GM10248 (cell line): ENCODE measurements at regions not wholly inside any gene's neighbourhood (a gene's known extent, or its start where the extent isn't known, plus 50 kb on each side); places are given as distances from the start of the nearest gene placed in this dataset.

Experiments used
- CTCF ChIA-PET: fragments of 300-600 bp; sonication (Branson Sonifier 250); formaldehyde crosslinking; extraction: SDS; loops from one replicate; lab custom pipeline; 2021; ENCODE audit warnings: antibody characterized with exemption; lab: Yijun Ruan, JAX
- POLR2A ChIA-PET: fragments of 350-650 bp; sonication (Branson Sonifier 250); formaldehyde crosslinking; extraction: SDS; loops from one replicate; lab custom pipeline; 2020; ENCODE audit warnings: antibody characterized with exemption; lab: Yijun Ruan, JAX
- DNase-seq: peaks from one replicate; pipeline ENCODE4 v3.0.0; 2012; ENCODE audit errors: extremely low spot score
- TF ChIP-seq, protein P1 (sequence below): IDR thresholded peaks from 2 replicates; pipeline ENCODE4 v1.5.1; 2012; ENCODE audit warnings: mild to moderate bottlenecking, low read depth; ENCODE audit errors: extremely low read depth, missing control alignments, control extremely low read depth

DNA sequence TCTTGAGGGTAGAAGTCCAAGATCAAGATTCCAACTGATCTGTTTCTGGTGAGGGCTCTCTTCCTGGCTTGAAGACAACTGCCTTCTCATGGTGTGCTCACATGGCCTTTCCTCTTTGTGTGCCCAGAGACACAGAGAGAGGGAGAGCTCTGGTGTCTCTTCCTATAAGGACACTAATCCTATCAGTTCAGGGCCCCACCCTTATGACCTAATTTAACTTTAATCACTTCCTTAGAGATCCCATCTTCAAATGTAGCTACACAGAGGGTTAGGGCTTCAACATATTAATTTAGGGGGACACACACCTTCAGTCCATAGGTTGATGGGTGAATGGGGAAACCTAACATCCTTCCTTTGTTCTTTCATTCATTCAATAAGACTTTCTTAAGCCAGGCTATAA, 144.6 kb downstream of the MN1 start:
- TF ChIP-seq, protein P1, sequence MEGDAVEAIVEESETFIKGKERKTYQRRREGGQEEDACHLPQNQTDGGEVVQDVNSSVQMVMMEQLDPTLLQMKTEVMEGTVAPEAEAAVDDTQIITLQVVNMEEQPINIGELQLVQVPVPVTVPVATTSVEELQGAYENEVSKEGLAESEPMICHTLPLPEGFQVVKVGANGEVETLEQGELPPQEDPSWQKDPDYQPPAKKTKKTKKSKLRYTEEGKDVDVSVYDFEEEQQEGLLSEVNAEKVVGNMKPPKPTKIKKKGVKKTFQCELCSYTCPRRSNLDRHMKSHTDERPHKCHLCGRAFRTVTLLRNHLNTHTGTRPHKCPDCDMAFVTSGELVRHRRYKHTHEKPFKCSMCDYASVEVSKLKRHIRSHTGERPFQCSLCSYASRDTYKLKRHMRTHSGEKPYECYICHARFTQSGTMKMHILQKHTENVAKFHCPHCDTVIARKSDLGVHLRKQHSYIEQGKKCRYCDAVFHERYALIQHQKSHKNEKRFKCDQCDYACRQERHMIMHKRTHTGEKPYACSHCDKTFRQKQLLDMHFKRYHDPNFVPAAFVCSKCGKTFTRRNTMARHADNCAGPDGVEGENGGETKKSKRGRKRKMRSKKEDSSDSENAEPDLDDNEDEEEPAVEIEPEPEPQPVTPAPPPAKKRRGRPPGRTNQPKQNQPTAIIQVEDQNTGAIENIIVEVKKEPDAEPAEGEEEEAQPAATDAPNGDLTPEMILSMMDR: no peak
- ChIA-PET CTCF (no interaction called here), POLR2A (no interaction called here)
- DNase-seq: no peak

DNA sequence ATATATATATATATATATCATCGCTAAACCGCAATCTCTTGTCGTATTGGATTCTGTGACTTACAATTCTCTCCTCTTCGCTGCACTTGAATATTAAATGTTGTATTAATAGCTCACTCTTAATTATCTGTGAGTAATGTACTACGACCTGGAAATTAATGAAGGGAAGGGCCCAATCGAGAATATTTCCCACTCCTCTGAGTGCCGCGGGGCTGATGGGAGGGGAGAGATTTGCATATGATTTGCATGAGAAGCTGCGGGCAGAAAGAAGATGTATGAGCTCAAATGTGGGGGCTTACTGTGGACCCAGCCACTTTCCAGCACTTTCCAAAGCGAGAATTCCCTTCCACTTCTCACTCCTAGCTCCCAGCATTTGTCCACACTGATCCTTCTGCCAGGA, 141.2 kb downstream of the MN1 start:
- TF ChIP-seq, protein P1: no peak
- CTCF ChIA-PET: no interaction called here
- no peak for DNase-seq
- POLR2A ChIA-PET: no interaction called here

DNA sequence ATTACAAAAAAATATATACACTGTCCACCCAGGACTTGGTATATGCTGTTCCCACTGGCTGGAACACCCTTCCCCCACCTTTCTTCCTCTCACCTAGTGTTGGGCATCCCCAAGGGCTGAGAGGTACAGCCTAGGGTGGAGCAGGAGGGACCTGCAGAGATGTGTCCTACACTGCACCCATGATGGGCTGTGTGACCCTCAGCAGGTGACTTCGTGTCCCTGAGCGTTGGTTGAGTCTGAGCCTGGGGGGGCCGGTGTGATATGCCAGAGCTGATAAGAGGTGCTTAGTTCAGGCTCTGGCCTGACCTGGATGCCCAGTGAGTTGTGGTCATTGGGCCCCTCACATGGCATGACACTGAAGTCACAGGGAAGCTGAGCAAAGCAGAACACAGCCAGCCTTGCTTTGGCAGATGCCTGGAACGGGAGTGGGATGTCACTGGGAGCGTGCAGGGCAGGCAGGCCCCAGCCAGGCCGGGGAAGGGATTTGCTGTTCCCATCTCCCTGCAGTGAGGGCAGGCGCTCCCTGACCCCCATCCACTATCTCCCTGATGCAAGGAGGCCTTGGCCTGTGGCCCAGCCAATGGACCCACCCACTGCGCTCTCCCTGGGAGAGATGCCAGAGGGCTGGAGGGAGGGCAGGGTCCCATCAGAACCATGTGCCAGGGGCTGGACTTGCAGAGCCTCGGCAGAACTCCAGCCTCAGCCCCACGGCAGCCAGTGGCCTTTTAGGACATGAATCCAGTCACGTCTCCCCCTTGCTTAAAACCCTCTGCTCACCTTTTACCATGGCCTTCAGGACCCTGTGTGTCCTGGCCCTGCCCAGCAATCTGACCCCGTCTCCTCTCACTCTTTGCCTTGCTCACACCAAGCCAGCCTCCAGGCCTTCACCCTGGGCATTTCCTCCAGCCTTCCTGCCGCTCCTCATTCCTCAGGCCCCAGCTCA, 138.9 kb downstream of the MN1 start:
- TF ChIP-seq, protein P1: no peak
- POLR2A ChIA-PET: no interaction called here
- CTCF ChIA-PET: no interaction called here
- DNase-seq: no peak

DNA sequence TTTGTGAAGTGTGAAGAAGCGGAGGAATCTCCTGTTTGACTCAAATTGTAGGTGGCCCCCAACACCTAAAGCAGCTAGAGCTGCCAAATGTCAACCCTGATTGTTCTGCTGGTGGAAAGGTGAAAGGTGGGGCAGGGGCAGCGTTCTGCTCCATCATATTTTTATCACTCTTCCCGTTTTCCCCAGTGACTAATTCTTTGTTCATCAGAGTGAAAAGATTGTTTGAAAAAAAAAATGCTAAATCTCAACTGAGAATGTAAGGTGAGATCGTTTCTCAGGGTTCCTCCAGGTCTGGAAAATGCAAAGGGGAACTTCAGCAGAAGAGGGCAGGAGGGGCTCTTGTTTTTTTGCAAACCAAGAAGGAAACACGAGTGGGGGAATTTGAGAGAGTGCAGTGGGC, 137.7 kb downstream of the MN1 start:
- ChIA-PET POLR2A (no interaction called here), CTCF (no interaction called here)
- TF ChIP-seq, protein P1: no peak
- no peak for DNase-seq

DNA sequence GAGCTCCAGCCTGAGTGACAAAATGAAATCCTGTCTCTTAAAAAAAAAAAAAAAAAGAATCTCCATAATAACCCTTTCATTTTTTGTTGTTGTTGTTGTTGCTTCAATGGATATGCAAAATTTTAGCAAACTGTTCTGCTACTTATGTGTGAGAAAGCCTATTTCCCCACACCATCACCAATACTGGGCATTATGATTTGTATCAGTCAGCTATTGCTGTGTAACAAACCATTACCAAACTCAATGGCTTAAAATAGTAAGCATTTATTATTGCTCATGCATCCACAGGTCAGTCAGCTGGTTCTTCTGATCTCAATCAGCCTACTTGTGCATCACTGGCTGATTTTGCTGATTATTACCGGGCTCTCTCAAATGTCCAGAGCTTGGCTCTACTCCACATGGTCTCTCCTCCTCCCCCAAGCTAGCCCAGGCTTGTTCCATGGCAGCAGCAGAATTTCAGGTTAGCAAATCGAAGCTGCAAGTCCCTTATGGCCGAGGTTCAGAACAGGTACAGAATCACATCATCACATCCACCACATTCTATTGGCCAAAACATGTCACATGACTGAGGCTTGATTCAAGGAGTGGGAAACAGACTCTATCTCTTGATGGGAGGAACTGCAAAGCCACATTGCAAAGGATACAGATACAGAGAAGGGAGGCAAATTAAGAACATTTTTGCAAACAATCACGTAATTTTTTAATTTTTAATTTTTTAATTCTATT, 135.1 kb downstream of the MN1 start:
- POLR2A ChIA-PET: no interaction called here
- TF ChIP-seq, protein P1: no peak

DNA sequence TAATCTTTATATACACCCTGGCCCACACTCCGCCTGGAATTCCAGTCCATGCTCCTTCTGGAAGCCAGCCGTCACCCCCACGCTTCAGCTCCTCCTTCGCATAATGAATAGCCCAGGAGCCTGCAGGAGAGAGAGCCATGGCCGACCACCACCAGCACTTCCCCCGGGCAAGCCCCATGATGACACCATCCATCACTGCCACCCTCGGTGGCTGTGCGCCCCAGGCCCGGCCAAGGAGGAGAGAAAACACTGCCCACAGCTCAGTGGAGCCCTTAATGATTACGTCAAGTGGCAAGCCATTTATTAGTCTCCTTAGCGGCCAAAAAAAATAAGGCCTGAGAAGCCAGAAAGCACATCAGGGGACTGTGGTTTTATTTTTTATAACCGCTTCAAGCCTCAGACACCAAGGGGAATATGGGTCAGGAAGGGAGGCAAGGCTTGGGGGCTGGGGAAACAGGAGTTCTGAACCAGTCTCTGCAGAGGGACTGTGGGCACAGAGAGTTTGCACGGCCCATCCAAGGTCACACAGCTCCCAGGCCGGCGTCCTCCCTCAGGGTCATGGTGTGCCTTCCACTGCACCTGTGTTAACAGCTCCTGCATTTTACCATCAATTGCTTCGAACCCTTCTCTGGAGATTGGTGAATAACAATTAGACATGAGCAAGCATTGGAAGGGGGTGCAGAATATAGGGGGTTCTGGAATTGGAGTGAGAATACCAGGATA, 134.3 kb downstream of the MN1 start:
- TF ChIP-seq, protein P1: no peak
- CTCF ChIA-PET: no interaction called here
- DNase-seq: no peak
- POLR2A ChIA-PET: no interaction called here

More for the DNA sequence above, 135.1 kb downstream of the MN1 start:
- CTCF ChIA-PET: no interaction called here
- no peak for DNase-seq
